Stimulated activated CD4-positive, alpha-beta T cell treated with anti-CD3 and anti-CD28 coated beads, Interleukin-12 subunit alpha, Interleukin-12 subunit beta, amount 100 ng/mL, for 48 hours (primary cell): ENCODE measurements at regions not wholly inside any gene's neighbourhood (a gene's known extent, or its start where the extent isn't known, plus 50 kb on each side); places are given as distances from the start of the nearest gene placed in this dataset.
"Not testable (repeated sequence)": the region's sequence is repeated elsewhere in the genome, so short reads cannot be mapped to it uniquely, and the experiment has no call there.

Source experiments
- DNase-seq, 3 donors: peaks; one replicate each; pipeline ENCODE4 v3.0.0-alpha.2; 2020; ENCODE audit warnings: low read depth in 2 of 3, low spot score in 1 of 3

GRCh38 chr1:60283690-60284089 lies 210.1 kb upstream of the C1orf87 start:
- DNase-seq, result no peak

- no peak for DNase-seq
Observed at GRCh38 chr1:60281360-60281932, 207.9 kb upstream of the C1orf87 start.

- no peak for DNase-seq
Observed at GRCh38 chr1:60280819-60281218, 207.2 kb upstream of the C1orf87 start.

- DNase-seq, result no peak
Observed at GRCh38 chr1:60280256-60280655, 206.7 kb upstream of the C1orf87 start.

- no peak for DNase-seq
Observed at GRCh38 chr1:60279798-60280197, 206.2 kb upstream of the C1orf87 start.

GRCh38 chr1:60277269-60277668 lies 203.7 kb upstream of the C1orf87 start:
- DNase-seq, result no peak

- no peak for DNase-seq
Observed at GRCh38 chr1:60274422-60275290, 201.1 kb upstream of the C1orf87 start.

- no peak for DNase-seq
Observed at GRCh38 chr1:60273185-60273584, 199.6 kb upstream of the C1orf87 start.

- DNase-seq, result no peak
Observed at GRCh38 chr1:60271041-60271440, 197.5 kb upstream of the C1orf87 start.

GRCh38 chr1:60268451-60268850 lies 194.9 kb upstream of the C1orf87 start:
- DNase-seq, result no peak

- DNase-seq, result no peak
Observed at GRCh38 chr1:60265560-60266535, 192.3 kb upstream of the C1orf87 start.

- DNase-seq, result no peak
Observed at GRCh38 chr1:60262701-60263100, 189.1 kb upstream of the C1orf87 start.

GRCh38 chr1:60257531-60257930 lies 184.0 kb upstream of the C1orf87 start:
- no peak for DNase-seq

- DNase-seq, result no peak
Observed at GRCh38 chr1:60255565-60255964, 182.0 kb upstream of the C1orf87 start.

GRCh38 chr1:60251426-60251825 lies 177.9 kb upstream of the C1orf87 start:
- DNase-seq, result no peak

GRCh38 chr1:60247467-60247866 lies 173.9 kb upstream of the C1orf87 start:
- not testable (repeated sequence) for DNase-seq

GRCh38 chr1:60245324-60245723 lies 171.8 kb upstream of the C1orf87 start:
- no peak for DNase-seq

GRCh38 chr1:60244906-60245305 lies 171.3 kb upstream of the C1orf87 start:
- DNase-seq, result no peak

GRCh38 chr1:60235275-60235674 lies 161.7 kb upstream of the C1orf87 start:
- no peak for DNase-seq

- DNase-seq, result no peak
Observed at GRCh38 chr1:60234776-60235175, 161.2 kb upstream of the C1orf87 start.

- no peak for DNase-seq
Observed at GRCh38 chr1:60229821-60230220, 156.3 kb upstream of the C1orf87 start.
